ENCODE measurements at regions not wholly inside any gene's neighbourhood (a gene's known extent, or its start where the extent isn't known, plus 50 kb on each side); places are given as distances from the start of the nearest gene placed in this dataset.

DNA sequence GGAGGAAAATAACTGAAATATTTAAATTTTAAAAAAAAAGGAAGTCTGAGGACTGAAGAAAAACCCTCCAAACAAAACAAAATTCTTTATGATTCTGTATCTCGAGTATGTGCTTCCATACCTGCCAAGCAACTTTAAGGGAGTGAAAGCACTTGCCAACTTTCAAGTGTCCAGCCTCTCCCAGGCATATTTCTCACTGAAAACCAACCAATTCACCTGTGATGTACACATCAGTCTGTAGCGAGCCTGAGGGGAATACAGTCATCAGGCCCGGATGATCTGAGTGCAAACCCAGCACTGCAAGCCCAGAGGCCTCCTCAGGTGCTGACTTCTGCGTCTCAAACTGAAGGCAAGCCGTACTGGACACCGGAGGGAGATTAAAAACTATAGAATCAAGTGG lies 164.8 kb upstream of the NT5E start:
- Histone ChIP-seq H3K23ac (ENCODE audit: low read depth, low read length) (no peak overlapping the region), H2BK15ac (ENCODE audit: low read depth, low read length) (no peak overlapping the region), H3K27me3 (ENCODE audit: control insufficient read depth, insufficient read depth, low read length) (no peaks in the 10 kb centered on the region), H3K9me3 (ENCODE audit: control insufficient read depth, insufficient read depth, low read length) (no peaks in the 10 kb centered on the region), H2AK5ac (ENCODE audit: low read depth, low read length) (no peak overlapping the region), H3K79me1 (ENCODE audit: low read depth in 1 of 2, low read length in 2 of 2) (no peaks in the 10 kb centered on the region), H2AFZ (replicated peaks; ENCODE audit: low read length, poor library complexity) (no peak overlapping the region), H3K9ac (ENCODE audit: low read depth, low read length) (no peak overlapping the region), H2BK5ac (ENCODE audit: low read depth, low read length, poor library complexity, severe bottlenecking) (no peak overlapping the region), H4K5ac (ENCODE audit: low read depth, low read length) (no peak overlapping the region), H3K4ac (ENCODE audit: low read depth, low read length) (no peak overlapping the region), H3K36me3 (ENCODE audit: control insufficient read depth, insufficient read depth, low read length) (no peaks in the 10 kb centered on the region), H3K14ac (replicated peaks; ENCODE audit: low read depth, low read length) (no peak overlapping the region), H3K9me1 (ENCODE audit: insufficient read depth, low read length) (no peaks in the 10 kb centered on the region), H2BK20ac (ENCODE audit: low read depth, low read length) (no peak overlapping the region), H3K56ac (ENCODE audit: extremely low read depth, insufficient read depth, low read length) (no peak overlapping the region), H4K91ac (ENCODE audit: insufficient read depth, low read depth, low read length) (no peak overlapping the region), H3K27ac (ENCODE audit: insufficient read depth, low read length) (no peak overlapping the region), H4K8ac (ENCODE audit: low read depth in 2 of 2, low read length in 2 of 2) (no peak overlapping the region), H4K20me1 (ENCODE audit: insufficient read depth, low read length) (no peaks in the 10 kb centered on the region), H3K4me1 (ENCODE audit: control insufficient read depth, insufficient read depth, low read length) (no peaks in the 10 kb centered on the region), H3K4me2 (ENCODE audit: low read depth, low read length) (no peak overlapping the region), H3K4me3 (ENCODE audit: insufficient read depth, low read depth, low read length) (no peak overlapping the region), H3K18ac (ENCODE audit: low read depth, low read length) (no peak overlapping the region), H2BK120ac (ENCODE audit: low read depth, low read length) (no peak overlapping the region), H2AK9ac (replicated peaks; ENCODE audit: low read depth, low read length, poor library complexity) (no peak overlapping the region)
- dilution Hi-C loops (cut with HindIII; ENCODE audit: low sequenced_read_pairs, unreplicated experiment) (no loop called here), in situ Hi-C loops (cut with MboI; ENCODE audit: low sequenced_read_pairs) (no loop called here), intact Hi-C loops (cut with micrococcal nuclease) (no loop called here)
- TF ChIP-seq MXI1 (IDR thresholded peaks at IDR 0.05; ENCODE audit: borderline replicate concordance, low read depth, low read length) (no peak), CEBPB (IDR thresholded peaks at IDR 0.05; ENCODE audit: low read depth, low read length) (no peak), MAFK (IDR thresholded peaks at IDR 0.05; ENCODE audit: low read depth, low read length) (no peak), POLR2A (IDR thresholded peaks at IDR 0.05; ENCODE audit: low read depth, low read length) (no peak), MAZ (IDR thresholded peaks at IDR 0.05; ENCODE audit: borderline replicate concordance, low read depth, low read length) (no peak), SMC3 (IDR thresholded peaks at IDR 0.05; ENCODE audit: low read depth, low read length) (no peak), RAD21 (IDR thresholded peaks at IDR 0.05; ENCODE audit: low read length) (no peak), RFX5 (IDR thresholded peaks at IDR 0.05; ENCODE audit: low read depth, low read length) (no peak), CHD1 (IDR thresholded peaks at IDR 0.05; ENCODE audit: low read depth, low read length) (no peak), RCOR1 (IDR thresholded peaks at IDR 0.05; ENCODE audit: insufficient replicate concordance, low read length) (no peak), BHLHE40 (IDR thresholded peaks at IDR 0.05; ENCODE audit: low read depth, low read length) (no peak), FOS (IDR thresholded peaks at IDR 0.05; ENCODE audit: low read depth, low read length) (no peak), NFE2L2 (IDR thresholded peaks at IDR 0.05; ENCODE audit: low read depth, low read length) (no peak)
- TF ChIP-seq, protein P1, sequence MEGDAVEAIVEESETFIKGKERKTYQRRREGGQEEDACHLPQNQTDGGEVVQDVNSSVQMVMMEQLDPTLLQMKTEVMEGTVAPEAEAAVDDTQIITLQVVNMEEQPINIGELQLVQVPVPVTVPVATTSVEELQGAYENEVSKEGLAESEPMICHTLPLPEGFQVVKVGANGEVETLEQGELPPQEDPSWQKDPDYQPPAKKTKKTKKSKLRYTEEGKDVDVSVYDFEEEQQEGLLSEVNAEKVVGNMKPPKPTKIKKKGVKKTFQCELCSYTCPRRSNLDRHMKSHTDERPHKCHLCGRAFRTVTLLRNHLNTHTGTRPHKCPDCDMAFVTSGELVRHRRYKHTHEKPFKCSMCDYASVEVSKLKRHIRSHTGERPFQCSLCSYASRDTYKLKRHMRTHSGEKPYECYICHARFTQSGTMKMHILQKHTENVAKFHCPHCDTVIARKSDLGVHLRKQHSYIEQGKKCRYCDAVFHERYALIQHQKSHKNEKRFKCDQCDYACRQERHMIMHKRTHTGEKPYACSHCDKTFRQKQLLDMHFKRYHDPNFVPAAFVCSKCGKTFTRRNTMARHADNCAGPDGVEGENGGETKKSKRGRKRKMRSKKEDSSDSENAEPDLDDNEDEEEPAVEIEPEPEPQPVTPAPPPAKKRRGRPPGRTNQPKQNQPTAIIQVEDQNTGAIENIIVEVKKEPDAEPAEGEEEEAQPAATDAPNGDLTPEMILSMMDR (conservative IDR thresholded peaks at IDR 0.05; ENCODE audit: low read depth, low read length) = no peak
- TF ChIP-seq, protein P2, sequence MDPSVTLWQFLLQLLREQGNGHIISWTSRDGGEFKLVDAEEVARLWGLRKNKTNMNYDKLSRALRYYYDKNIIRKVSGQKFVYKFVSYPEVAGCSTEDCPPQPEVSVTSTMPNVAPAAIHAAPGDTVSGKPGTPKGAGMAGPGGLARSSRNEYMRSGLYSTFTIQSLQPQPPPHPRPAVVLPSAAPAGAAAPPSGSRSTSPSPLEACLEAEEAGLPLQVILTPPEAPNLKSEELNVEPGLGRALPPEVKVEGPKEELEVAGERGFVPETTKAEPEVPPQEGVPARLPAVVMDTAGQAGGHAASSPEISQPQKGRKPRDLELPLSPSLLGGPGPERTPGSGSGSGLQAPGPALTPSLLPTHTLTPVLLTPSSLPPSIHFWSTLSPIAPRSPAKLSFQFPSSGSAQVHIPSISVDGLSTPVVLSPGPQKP (IDR thresholded peaks at IDR 0.05; ENCODE audit: borderline replicate concordance, low read depth, low read length) = no peak
- TF ChIP-seq, protein P3, sequence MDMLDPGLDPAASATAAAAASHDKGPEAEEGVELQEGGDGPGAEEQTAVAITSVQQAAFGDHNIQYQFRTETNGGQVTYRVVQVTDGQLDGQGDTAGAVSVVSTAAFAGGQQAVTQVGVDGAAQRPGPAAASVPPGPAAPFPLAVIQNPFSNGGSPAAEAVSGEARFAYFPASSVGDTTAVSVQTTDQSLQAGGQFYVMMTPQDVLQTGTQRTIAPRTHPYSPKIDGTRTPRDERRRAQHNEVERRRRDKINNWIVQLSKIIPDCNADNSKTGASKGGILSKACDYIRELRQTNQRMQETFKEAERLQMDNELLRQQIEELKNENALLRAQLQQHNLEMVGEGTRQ (IDR thresholded peaks at IDR 0.05; ENCODE audit: low read depth, low read length) = no peak
- WGBS, 2 experiments (ENCODE audit: extremely low coverage in 2 of 2, insufficient read length in 1 of 2) = 8% methylated on average over 4 of the region's 6 CpGs; no CpG with 5 or more reads in 1 of the 2 experiments
- ATAC-seq (ENCODE audit: low read depth) = no peak
- ChIA-PET POLR2A (ENCODE audit: unreplicated experiment) (no interaction called here), CTCF (no interaction called here)
- DNase-seq = no peak
- BruUV-seq (replicated peaks) = no TSS peak

Data from IMR-90 (cell line).